ENCODE measurements at regions not wholly inside any gene's neighbourhood (a gene's known extent, or its start where the extent isn't known, plus 50 kb on each side); places are given as distances from the start of the nearest gene placed in this dataset.

DNA sequence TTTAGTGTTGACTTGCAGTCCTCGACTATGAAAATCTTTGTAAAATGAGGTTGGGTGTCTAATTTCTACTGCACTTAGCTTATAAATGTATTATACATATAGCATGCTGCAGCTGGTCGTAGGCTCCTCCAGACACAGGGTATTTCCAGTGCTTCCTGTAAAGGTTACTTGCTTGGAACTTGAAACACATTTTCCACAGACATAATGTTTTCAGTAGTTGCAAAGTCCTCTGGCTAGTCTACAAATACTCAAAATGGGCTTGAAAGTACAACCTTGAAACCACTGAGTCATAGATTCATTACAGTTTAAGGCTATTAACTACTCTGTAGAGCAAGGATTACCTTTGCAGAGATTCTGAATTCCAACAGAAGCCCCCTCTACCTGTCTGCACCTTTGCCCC, 464.1 kb downstream of the RAP2B start:
- H3K4me3 ChIP-seq, result no peak overlapping the region
- intact Hi-C loops (cut with DNase I), result no loop called here
- H3K27ac ChIP-seq (replicated peaks in 1 of 4), result no peak overlapping the region
- 77% methylated on average over 2 of the region's 2 CpGs for WGBS
- H3K9me3 ChIP-seq, result no peaks in the 10 kb centered on the region
- H3K4me1 ChIP-seq, result no peaks in the 10 kb centered on the region
- TF ChIP-seq EP300 (IDR thresholded peaks at IDR 0.05), result no peak
- no peak for TF ChIP-seq POLR2AphosphoS5 (IDR thresholded peaks at IDR 0.05)
- TF ChIP-seq POLR2A (IDR thresholded peaks at IDR 0.05; ENCODE audit: low read depth), result no peak
- TF ChIP-seq, protein P1, sequence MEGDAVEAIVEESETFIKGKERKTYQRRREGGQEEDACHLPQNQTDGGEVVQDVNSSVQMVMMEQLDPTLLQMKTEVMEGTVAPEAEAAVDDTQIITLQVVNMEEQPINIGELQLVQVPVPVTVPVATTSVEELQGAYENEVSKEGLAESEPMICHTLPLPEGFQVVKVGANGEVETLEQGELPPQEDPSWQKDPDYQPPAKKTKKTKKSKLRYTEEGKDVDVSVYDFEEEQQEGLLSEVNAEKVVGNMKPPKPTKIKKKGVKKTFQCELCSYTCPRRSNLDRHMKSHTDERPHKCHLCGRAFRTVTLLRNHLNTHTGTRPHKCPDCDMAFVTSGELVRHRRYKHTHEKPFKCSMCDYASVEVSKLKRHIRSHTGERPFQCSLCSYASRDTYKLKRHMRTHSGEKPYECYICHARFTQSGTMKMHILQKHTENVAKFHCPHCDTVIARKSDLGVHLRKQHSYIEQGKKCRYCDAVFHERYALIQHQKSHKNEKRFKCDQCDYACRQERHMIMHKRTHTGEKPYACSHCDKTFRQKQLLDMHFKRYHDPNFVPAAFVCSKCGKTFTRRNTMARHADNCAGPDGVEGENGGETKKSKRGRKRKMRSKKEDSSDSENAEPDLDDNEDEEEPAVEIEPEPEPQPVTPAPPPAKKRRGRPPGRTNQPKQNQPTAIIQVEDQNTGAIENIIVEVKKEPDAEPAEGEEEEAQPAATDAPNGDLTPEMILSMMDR (IDR thresholded peaks at IDR 0.05), result no peak
- no peaks in the 10 kb centered on the region for H3K27me3 ChIP-seq
- H3K36me3 ChIP-seq, result no peaks in the 10 kb centered on the region
- no peak for DNase-seq (ENCODE audit: extremely low spot score)

DNA sequence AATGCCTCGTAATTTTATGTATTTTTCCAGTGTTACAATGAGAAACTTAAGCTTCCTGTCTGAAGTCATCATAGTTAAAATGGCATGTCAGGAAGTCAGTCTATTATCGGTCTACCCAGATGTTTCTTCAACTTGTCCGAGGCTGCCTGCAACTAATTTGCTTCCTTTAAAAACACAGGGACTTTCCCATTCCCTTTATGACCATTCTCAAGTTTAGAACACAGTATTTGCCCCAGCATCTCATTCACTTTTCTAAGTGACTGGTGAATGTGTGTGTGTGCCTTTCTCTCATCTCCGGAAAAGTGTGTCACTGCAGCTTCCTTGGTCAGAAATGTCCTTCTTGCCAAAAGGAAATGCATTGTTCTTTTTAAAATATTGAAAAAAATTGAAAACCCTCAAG, 466.6 kb downstream of the RAP2B start:
- no peak overlapping the region for H3K27ac ChIP-seq (replicated peaks in 1 of 4)
- DNase-seq (ENCODE audit: extremely low spot score), result no peak
- no peaks in the 10 kb centered on the region for H3K4me1 ChIP-seq
- WGBS, result 52% methylated on average over 4 of the region's 4 CpGs
- no peak overlapping the region for H3K4me3 ChIP-seq
- H3K27me3 ChIP-seq, result no peaks in the 10 kb centered on the region
- H3K9me3 ChIP-seq, result no peaks in the 10 kb centered on the region
- TF ChIP-seq, protein P1 (IDR thresholded peaks at IDR 0.05), result no peak
- no peak for TF ChIP-seq POLR2A (IDR thresholded peaks at IDR 0.05; ENCODE audit: low read depth)
- TF ChIP-seq EP300 (IDR thresholded peaks at IDR 0.05), result no peak
- TF ChIP-seq POLR2AphosphoS5 (IDR thresholded peaks at IDR 0.05), result no peak
- intact Hi-C loops (cut with DNase I), result no loop called here
- no peaks in the 10 kb centered on the region for H3K36me3 ChIP-seq

DNA sequence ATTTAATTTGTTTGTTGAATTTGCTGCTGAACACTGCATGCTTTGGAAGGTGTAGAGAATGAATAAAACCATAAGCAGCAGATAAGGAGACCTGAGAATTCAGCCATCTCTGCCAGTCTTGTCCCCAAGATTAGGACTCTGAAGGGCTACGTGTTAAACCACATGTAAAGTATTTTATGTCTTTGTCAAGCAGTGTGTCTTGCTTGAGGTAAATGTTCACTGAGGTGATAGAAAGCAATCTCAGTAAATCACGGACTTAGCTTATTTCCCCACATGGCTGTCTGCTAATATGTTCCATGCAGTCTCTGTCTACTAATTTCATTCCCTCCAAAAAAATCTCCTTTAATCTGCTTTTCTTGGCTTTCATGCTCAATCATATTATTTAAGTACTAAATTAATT, 467.1 kb downstream of the RAP2B start:
- no peaks in the 10 kb centered on the region for H3K36me3 ChIP-seq
- H3K9me3 ChIP-seq, result no peaks in the 10 kb centered on the region
- intact Hi-C loops (cut with DNase I), result no loop called here
- DNase-seq (ENCODE audit: extremely low spot score), result no peak
- no peak overlapping the region for H3K4me3 ChIP-seq
- TF ChIP-seq POLR2AphosphoS5 (IDR thresholded peaks at IDR 0.05) (no peak), EP300 (IDR thresholded peaks at IDR 0.05) (no peak), POLR2A (IDR thresholded peaks at IDR 0.05; ENCODE audit: low read depth) (no peak)
- TF ChIP-seq, protein P1 (IDR thresholded peaks at IDR 0.05), result no peak
- H3K4me1 ChIP-seq, result no peaks in the 10 kb centered on the region
- H3K27me3 ChIP-seq, result no peaks in the 10 kb centered on the region
- H3K27ac ChIP-seq (replicated peaks in 1 of 4), result no peak overlapping the region
- WGBS, result 82% methylated on average over 2 of the region's 2 CpGs

DNA sequence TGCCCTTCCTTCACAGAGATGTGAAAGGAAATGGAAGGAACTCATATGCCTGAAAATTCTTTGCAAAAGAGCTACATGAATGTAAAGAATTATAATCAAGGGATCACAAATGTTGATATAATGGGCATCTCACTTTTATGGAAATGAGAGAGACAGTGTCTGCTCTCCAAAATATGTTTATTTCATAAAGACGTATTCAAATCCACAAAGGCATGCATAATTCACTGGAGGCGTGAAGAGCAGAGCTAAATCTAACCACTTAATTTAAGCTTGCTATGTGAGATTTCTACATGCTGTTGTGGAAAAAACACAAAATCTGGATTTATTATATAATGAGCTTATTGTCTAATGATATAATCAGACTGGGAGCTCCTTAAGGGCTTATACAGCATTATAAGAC, 469.1 kb downstream of the RAP2B start:
- DNase-seq (ENCODE audit: extremely low spot score), result no peak
- TF ChIP-seq, protein P1 (IDR thresholded peaks at IDR 0.05), result no peak
- Histone ChIP-seq H3K27ac (replicated peaks in 1 of 4) (no peak overlapping the region), H3K9me3 (no peaks in the 10 kb centered on the region), H3K36me3 (no peaks in the 10 kb centered on the region), H3K4me3 (no peak overlapping the region), H3K4me1 (no peaks in the 10 kb centered on the region), H3K27me3 (no peaks in the 10 kb centered on the region)
- 80% methylated on average over 2 of the region's 2 CpGs for WGBS
- intact Hi-C loops (cut with DNase I), result no loop called here

DNA sequence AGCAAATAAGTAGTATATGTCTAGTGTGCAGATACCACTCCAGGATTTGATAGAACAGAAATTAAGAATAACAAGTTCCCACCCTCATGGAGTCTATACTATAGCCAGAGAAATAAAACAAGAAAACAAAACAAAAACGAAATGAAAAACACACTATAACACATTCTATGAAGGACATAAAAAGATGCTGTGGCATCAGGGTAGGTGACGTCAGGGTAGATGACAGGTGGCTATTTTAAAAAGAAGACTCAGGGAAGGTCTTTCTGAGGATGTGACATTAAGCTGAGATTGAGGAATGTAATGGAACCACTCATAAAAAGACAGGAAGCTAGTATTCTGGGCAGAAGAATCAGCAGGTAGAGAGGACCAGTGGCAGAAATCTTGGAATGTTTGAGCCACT, 469.6 kb downstream of the RAP2B start:
- H3K27ac ChIP-seq (replicated peaks in 1 of 4), result no peak overlapping the region
- WGBS, result 93% methylated on average over 2 of the region's 2 CpGs
- no peaks in the 10 kb centered on the region for H3K9me3 ChIP-seq
- no peak for TF ChIP-seq POLR2A (IDR thresholded peaks at IDR 0.05; ENCODE audit: low read depth)
- TF ChIP-seq POLR2AphosphoS5 (IDR thresholded peaks at IDR 0.05), result no peak
- TF ChIP-seq, protein P1 (IDR thresholded peaks at IDR 0.05), result no peak
- no peak for TF ChIP-seq EP300 (IDR thresholded peaks at IDR 0.05)
- no peaks in the 10 kb centered on the region for H3K4me1 ChIP-seq
- DNase-seq (ENCODE audit: extremely low spot score), result no peak
- H3K36me3 ChIP-seq, result no peaks in the 10 kb centered on the region
- H3K27me3 ChIP-seq, result no peaks in the 10 kb centered on the region
- intact Hi-C loops (cut with DNase I), result no loop called here
- H3K4me3 ChIP-seq, result no peak overlapping the region

Data from esophagus muscularis mucosa (tissue), 4 donors.